GM21717 (cell line): ENCODE measurements at regions not wholly inside any gene's neighbourhood (a gene's known extent, or its start where the extent isn't known, plus 50 kb on each side); places are given as distances from the start of the nearest gene placed in this dataset.
"Not testable (repeated sequence)": the region's sequence is repeated elsewhere in the genome, so short reads cannot be mapped to it uniquely, and the experiment has no call there.

Experiments used
- ATAC-seq: cut with Tn5 transposase; IDR thresholded peaks from one replicate; pipeline ENCODE4 v1.9.1; 2021; ENCODE audit warnings: mild to moderate bottlenecking, moderate library complexity; ENCODE audit not compliant: unreplicated experiment

DNA sequence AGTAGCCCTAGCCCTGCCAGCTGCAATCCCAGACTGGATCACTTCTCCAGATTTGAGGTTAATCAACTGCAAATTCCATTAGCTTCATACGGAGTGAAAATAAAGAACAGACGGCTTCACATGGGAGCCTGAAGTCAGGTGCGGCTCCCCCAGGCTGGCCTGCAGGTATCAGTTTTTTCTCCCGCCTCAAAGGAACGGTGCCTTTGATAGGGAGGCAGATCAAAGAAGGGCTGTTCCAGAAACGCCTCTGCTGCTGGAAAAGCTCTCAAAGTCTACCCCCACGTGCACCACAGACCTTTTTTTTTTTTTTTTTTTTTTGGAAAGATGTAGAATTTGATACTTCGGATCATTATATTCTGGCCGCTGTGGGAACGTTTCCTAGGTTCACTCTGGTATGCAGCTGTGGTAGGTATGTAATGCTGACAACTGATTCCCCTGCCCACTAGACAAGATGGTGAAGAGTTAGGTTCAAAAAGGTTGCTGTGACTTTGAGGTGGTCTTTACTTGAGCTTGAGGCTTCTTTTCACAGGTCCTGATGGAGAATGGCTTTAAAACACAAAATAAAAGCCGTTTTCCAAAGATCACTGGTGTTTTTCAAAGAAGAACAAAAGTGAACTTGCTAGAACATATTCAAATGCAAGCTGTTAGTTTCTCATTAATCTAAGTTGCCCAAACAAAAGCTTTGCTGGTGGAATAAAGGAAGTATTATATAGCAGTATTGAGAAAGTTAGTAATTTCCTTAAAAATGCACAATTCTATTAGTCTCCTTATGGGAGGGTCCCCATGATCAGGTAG lies 189.0 kb upstream of the NFIA start:
- no peak for ATAC-seq

DNA sequence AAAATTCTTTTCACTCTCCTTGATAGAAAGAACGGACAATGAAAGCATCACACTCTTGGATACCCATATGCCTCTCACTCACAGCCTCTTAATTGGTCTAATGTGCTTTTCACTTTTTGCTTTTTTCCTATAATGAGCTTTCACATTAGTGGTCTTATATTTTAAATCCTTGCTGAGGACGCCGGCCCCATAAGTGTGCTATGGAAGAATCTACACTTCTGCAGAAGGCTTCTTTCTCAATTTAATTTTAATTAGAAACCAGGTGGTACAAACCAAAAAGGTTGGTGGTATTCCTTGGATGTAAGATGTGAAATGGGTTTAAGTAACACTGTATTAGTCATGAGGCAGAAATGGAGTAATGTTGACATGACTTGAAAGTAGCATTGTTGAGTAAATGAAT lies 190.6 kb upstream of the NFIA start:
- no peak for ATAC-seq

DNA sequence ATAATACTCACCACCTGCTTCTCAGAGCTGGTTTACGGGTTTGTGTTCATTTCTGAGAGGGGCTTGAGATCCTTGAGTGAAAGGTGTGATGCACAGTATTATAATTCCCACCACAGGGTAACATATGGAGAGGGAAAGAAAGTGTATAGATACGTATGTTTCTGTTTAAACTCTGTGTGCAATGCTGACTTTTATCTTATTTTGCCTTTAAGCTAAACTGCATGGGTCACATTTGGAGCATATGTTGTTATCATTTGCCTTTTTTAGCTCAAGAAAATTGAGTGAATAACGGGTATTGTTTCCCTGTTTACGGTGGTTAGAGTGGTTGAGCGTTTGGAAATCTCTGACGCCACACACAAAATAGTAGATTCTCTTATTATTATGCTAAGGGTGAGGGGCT lies 191.1 kb upstream of the NFIA start:
- no peak for ATAC-seq

DNA sequence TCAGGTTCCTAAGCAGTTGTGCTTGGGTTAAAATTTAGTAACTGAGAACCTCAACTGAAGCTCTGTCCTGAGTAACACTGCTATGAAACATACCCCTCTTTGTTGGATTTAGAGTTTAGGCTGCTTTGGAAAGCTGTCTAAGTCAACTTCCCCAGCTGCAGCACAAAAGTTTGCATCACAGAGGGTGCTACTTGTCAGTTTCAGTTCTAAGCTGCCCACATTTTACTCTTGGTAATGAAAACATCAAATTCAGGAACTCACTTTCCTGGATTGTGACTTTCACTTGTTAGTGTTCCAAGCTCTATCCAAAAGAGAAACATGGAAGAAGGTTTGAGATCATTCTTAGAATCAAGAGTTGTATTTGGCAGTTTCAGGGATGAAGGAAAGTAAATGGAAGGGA lies 191.7 kb upstream of the NFIA start:
- no peak for ATAC-seq

DNA sequence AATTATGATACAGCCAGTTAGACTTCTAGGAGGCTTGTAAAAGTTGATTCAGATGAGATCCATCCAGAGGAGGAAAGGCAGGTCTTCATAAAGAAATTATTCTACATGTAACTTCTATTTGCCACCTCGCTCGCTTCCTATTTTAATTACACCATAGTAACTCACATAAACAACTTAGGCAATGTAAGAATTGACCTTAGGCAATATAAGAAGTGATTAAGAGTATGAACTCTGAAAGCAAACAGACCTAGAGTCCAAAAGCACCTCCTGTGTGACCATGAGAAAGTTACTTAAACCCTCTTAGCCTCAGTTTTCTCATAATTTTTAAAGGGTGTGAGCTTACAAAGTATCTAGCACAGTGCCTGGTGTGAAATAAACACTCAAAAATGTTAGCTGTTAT lies 192.7 kb upstream of the NFIA start:
- no peak for ATAC-seq

DNA sequence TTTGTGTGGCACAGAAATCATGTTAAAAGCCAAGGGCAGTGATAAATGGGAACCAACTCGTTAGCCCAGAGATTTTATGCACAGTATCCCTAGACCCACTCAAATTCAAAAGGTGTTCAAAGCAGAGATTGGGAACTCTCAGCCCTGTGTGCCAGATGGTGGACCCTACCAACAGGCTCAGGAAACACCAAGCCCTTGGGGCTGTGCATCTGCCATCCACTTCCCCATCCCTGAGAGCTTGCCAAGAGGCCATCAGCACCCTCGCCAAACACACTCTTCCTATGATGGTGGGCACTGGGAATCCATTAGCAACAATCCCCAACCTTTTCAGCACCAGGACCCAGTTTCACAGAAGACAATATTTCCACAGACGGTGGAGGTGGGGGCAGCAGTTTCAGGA lies 194.2 kb upstream of the NFIA start:
- ATAC-seq = no peak

DNA sequence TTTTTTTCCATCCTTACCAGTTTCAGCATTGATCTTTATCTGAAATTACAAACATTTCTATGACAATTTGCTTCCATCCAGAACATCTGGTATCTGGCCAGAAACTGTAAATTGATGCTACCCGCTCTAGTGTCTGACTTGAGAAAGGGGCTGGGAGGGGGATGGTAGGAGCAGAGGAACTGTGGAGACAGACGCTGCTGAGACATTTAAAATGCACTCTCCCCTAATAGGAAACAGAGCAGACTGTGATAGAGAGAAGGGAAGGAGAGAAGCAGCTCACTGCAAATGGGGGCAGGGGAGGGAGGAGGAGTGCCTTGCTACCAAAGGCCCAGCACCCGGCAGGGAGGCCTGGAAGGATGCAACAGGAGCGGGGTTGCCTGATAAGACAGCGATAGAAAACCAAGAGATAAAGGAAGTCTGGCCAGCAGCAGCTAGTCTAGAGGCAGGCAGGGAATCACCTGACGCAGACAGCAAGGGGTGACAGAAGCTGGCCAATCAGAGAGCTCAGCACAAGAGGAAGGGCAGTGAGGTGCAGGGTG lies 195.5 kb upstream of the NFIA start:
- ATAC-seq = no peak

DNA sequence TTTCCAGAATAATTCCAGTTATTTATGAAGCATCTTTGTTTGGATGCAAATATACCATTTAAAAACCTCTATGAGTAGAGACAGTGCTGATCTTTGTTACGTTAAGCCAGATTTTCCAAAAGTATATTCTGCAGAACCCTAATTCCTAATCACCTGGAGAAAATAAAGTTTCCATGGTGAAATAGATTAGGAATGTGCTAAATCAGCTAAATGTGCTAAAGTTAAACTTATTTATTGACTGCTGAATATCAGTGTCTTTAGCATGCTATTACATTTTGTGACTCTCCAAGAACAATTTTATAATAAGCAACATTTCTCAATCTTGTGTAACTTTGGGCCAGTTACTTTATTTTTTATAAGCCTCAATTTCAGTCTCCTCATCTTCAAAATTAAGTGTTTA lies 196.3 kb upstream of the NFIA start:
- ATAC-seq = no peak

DNA sequence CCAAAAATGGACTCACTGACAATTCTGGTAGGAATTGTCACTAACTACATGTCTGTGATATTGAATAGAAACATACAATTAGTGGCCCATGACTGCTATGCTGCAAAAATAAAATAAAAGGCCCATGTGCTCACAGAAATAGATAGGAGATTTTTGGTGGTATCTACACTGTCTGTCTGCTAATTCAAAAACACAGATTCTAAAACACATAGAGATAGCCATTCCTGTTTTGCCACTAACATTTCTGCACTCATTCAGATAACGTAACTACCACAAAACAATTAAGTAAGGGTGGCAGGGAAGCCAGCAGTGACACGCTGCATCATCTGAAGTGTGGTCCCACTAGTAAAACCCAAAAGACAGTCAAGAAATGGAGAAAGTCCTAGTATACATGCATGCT lies 202.2 kb upstream of the NFIA start:
- no peak for ATAC-seq

DNA sequence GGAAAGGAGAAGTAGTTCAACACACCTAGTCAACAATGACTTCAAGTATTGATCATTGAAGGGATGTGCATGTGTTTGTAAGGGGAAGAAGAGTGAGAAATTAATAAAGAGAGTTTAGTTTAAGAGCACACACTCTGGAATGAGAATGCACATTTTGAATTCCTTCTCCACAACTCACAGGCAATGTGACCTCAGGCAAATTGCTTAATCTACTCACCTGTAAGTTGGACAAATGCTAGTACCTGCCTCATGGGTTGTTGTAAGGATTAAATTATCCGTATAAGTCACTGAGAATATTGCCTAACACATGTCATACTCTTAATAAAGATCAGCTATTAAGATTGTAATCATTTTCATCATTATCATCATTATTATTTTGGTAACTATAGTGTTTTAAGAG lies 204.0 kb upstream of the NFIA start:
- no peak for ATAC-seq

DNA sequence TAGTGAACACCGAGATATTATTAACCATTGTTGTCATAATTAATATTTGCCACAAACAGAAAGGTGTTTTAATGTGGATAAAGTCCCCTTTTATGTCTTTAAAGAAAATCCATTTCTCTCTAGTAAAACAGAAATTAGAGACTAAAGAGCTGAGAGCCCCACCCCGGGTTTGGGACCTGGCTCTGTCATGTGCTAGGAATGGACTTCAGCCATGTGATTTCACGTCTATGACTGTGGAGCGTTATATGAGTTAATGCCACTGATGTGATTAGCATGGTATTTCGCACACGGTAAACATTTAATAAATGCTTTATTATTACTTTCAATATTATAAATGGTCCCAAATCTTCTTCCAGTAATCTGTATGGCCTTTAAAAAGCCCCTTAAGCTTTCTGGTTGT lies 205.0 kb upstream of the NFIA start:
- ATAC-seq = no peak

DNA sequence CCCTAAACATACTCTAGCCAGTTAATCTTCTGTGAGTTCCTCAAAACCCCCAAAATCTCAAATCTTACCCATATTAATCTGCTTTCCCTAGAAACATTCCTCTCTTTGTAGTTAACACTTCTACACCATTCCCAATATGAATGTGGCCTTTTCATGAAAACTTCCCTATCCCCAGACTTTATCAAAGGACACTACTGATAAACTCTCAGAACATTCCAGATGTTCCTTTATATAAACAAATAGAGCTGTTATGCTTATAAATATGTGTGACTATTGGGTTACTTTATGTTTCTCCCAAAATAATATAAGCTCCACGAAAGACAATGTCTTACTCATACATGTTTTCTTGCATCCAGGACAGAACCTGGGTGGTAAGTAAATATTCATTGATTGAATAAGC lies 205.4 kb upstream of the NFIA start:
- ATAC-seq = no peak

DNA sequence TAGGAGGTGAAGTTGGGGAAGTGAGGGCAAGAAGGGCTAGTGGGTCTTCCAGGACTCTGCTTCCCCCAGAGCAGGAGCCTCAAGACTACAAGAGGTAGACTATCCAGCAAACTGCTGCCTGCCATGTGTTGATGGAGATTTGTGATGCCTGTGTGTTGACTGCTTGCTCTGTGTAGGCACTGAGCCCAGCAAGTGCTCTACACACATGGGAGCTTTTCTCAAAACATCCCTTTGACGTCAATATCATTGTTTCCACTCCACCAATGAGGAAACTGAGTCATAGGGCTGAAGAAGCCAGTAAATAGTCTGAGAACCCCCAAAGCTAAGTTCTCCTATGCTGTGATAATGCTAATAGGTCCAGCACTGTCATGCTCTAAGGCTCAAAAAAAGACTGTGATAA lies 207.2 kb upstream of the NFIA start:
- no peak for ATAC-seq

DNA sequence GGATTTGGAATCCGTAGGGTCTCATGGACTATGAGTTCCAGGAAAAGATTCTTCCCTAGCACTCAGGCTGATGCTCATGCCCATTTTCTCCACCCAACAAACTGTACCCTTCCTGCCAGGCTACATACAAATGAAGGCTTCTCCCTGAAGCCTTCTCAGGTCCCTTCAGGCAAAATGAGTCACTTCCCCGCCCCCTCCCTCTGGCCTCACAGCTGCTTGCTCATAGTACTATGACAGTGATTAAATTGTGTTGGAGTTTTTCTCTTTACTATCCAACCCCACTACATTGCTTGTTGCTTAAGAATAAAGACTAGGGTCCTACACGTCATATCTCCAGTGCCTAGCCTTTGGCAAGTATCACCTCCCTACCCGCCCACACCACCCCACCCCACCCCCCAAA lies 207.6 kb upstream of the NFIA start:
- ATAC-seq = no peak

DNA sequence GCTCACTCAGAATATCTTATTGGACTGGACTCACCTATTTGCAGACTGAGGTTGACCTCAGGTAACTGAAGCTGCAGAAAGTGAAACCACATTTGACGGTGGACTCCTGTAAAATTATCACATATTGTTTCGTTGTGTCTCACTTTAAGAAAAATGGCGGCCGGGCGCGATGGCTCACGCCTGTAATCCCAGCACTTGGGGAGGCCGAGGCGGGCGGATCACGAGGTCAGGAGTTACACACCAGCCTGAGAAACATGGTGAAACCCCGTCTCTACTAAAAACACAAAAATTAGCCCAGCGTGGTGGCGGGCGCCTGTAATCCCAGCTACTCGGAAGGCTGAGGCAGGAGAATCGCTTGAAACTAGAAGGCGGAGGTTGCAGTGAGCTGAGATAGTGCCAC lies 209.0 kb upstream of the NFIA start:
- ATAC-seq = not testable (repeated sequence)

DNA sequence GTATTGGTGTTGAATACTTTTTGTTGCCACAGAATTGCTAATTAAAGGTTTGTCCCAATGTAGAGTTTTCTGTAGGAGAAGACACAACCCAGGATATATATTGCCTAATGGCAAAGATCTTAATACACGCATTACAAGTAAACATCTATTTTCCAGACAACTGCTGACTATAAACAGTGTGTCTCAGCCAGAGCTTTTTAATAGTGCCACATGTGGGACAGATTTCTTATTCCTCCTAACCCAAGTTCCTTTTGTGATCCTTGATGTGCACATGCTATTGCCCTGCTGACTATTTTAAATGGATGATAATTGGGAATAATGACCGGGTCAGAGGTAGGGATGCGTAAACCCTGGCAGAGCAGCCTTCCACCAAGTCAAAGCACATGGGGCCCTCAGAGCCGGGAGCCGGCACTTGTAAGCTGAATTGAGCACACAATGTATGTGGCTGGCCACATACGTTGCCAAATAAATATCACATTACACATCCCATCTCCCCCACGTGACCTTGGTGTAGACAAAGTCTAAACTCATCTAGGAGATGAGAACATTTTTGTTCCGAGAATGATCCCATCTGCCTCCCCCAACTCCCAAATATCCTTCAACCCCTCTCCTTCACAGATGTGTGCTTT lies 209.8 kb upstream of the NFIA start:
- no peak for ATAC-seq

DNA sequence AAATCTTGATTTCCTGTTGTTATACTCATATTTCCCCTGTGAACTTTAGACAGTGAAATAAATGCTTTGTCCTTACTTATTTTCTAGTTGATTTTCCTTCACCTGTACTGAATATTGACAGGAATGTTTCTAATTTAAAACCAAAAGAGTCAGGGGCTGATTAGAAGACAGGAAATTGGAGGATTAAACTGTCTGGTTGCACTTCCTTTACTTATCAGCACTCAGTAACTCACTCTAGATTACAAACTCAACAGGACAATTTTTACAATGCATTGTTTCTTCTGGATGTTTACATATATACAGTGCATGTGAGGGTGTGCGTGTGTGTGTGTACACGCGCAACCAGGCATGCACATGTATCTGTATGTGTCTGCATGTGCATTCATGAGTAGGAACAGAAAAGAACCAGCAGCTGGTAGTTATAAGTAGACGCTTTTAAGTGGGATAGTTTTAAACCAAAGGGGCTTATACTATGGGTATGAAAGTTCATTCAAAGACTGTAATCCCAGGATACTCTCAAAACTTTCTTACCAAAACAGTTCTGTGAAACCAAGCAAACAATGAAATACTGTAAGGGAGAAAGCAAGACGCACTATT lies 212.0 kb upstream of the NFIA start:
- no peak for ATAC-seq

DNA sequence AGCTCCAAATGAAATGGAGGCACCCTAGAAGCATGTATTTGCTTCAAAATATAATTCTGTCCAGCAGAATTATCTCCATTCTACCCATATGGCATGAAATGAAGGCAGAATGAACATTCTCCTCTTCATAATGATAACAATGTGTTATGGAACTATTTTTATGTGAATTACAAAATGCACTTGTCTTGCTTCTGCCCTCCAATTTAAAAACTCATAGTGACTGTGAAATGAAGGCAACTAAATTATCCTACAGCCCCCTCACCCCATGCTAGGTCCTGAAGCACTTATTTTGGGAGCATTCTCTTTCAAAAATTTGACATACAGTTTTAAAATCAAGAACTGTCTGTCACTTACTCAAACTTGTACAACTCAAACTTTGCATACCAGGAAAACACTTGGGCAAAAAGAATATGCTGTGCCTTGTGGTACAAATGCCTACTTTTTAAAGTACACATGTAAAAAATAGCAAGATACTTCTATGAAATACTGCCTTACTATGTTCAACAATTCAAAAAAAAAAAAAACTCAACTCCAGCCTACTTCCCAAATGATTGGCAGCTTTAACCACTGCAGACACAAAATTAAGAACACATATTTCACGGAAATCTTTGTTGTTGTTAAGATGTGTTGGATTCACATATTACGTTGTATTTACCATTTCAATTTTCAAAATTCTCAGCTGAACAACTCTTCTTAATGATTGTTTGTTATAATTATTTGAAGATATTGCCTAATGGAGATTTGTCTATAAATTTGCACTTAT lies 213.3 kb upstream of the NFIA start:
- no peak for ATAC-seq

DNA sequence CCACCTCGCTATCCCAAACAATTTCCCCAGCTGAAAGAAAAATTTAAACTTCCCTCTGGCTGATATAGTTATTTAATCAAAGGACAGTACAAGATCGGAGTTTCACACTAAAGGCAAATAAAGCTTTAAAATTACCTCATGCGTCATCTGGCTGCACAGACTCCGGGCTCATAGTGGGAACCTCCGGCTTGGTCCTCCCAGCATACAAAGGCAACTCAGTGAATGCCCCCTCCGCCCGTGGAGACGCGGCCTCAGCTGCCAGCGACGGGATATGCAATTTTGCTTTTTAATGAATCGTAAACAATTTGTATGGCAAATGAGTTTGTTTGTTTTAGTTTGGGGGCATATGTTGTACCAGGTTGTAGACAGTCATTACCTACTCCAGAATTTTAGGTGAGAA lies 214.6 kb upstream of the NFIA start:
- no peak for ATAC-seq

DNA sequence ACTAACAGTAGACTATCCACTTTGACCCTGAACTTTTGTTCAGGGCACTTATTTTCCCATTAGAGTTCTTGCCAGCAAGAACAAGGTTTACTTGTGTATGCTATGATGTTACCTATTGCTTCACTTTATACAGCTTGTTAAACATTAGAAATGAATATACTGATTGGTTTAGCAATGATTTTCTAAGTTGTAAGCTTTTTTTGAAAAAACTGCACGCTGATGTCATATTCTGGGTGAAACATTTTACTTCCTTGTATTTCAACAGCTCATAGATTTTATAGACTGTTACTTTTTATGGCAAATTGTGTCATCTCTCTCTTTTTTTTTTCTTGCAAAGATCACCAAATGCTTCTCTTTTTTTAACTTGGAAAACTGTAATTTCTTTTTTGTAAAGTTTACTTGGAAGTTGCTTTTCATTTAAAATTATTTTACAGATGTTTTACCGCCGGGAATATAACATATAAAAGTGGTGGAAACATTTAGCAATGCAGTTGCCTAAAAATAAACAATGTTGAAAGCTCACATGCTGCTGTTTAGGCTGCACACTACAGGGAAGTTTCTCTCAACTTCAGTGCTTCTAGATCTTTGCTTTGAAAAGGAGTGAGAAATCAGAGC lies 215.3 kb upstream of the NFIA start:
- ATAC-seq = no peak
